A204.1 (cell line): ENCODE measurements at regions not wholly inside any gene's neighbourhood (a gene's known extent, or its start where the extent isn't known, plus 50 kb on each side); places are given as distances from the start of the nearest gene placed in this dataset.

Source experiments
- FAIRE-seq: peaks from 2 replicates; lab custom pipeline; 2012; peaks lifted over from hg19 to GRCh38; lab: Jason Lieb, UNC

- FAIRE-seq, result peak; percentile 66
These were observed 76.4 kb downstream of the MBL2 start for GRCh38 chr10:52696232-52696631.

GRCh38 chr10:52701647-52702046 is 70.9 kb downstream of the MBL2 start:
- no peak for FAIRE-seq

- no peak for FAIRE-seq
These were observed 69.1 kb downstream of the MBL2 start for GRCh38 chr10:52703451-52703850.

- no peak for FAIRE-seq
These were observed 68.7 kb downstream of the MBL2 start for GRCh38 chr10:52703898-52704297.

GRCh38 chr10:52706332-52707070 is 66.1 kb downstream of the MBL2 start:
- no peak for FAIRE-seq
